ENCODE measurements at regions not wholly inside any gene's neighbourhood (a gene's known extent, or its start where the extent isn't known, plus 50 kb on each side); places are given as distances from the start of the nearest gene placed in this dataset.

- TF ChIP-seq CTCF (conservative IDR thresholded peaks at IDR 0.05; ENCODE audit: low read length) (no peak), EZH2phosphoT487 (IDR thresholded peaks at IDR 0.05; ENCODE audit: borderline replicate concordance, low read depth, low read length) (no peak)
Measured at GRCh38 chr16:22685459-22685830, 128.5 kb upstream of the HS3ST2 start.

All from OCI-LY7 (cell line).